BJ (cell line): ENCODE measurements at regions not wholly inside any gene's neighbourhood (a gene's known extent, or its start where the extent isn't known, plus 50 kb on each side); places are given as distances from the start of the nearest gene placed in this dataset.

ENCODE experiments used
- CTCF ChIA-PET: fragments of 350-600 bp; formaldehyde crosslinking; extraction: SDS; loops from one replicate; lab custom pipeline; 2021; ENCODE audit warnings: antibody characterized with exemption, inconsistent platforms; lab: Yijun Ruan, JAX
- POLR2A ChIA-PET: fragments of 300-600 bp; sonication (Branson Sonifier 250); formaldehyde crosslinking; extraction: SDS; loops from one replicate; lab custom pipeline; 2021; ENCODE audit warnings: antibody characterized with exemption; lab: Charles Lee
- DNase-seq: peaks from one replicate; pipeline ENCODE4 v3.0.0-alpha.2; 2011; ENCODE audit warnings: low read depth
- H3K27me3 ChIP-seq: 2 replicates; pipeline ENCODE4 v1.6.0; 2011; ENCODE audit warnings: low read length; ENCODE audit not compliant: control insufficient read depth, insufficient read depth
- H3K36me3 ChIP-seq: 2 replicates; pipeline ENCODE4 v1.5.1; 2011; ENCODE audit warnings: low read length; ENCODE audit not compliant: control insufficient read depth, insufficient read depth
- H3K4me3 ChIP-seq: 2 replicates; pipeline ENCODE4 v1.5.1; 2011; ENCODE audit warnings: low read depth, mild to moderate bottlenecking, control low read depth, low read length
- TF ChIP-seq, protein P1 (sequence below): IDR thresholded peaks from 2 replicates; pipeline ENCODE4 v1.5.1; 2011; ENCODE audit warnings: low read depth, mild to moderate bottlenecking, control low read depth, inconsistent platforms, low read length, moderate library complexity; ENCODE audit not compliant: insufficient read depth

DNA sequence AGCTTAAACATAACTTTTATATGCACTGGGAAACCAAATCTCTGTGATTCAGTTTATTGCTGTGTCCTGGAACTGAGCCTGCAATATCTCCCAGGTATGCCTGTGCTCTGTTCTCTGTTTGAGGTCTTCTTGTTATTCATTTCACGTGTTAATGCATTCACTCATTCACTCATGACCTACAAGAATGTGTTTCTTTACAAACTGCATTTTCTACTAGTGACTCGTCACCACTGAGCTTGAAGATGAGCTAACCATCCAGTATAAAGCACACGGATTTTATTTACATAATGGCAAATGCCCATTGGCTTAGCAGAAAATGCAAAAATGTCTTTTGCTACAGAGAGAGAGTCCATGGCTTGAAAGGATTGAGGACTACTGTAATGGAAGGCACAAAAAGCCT lies 75.0 kb upstream of the DUSP10 start:
- H3K4me3 ChIP-seq = no peak overlapping the region
- POLR2A ChIA-PET = interaction anchor here (0.6 kb wide), 1 partner anchor 109 kb away, joined by 5 read pairs; no protein-coding TSS in a partner anchor
- TF ChIP-seq, protein P1, sequence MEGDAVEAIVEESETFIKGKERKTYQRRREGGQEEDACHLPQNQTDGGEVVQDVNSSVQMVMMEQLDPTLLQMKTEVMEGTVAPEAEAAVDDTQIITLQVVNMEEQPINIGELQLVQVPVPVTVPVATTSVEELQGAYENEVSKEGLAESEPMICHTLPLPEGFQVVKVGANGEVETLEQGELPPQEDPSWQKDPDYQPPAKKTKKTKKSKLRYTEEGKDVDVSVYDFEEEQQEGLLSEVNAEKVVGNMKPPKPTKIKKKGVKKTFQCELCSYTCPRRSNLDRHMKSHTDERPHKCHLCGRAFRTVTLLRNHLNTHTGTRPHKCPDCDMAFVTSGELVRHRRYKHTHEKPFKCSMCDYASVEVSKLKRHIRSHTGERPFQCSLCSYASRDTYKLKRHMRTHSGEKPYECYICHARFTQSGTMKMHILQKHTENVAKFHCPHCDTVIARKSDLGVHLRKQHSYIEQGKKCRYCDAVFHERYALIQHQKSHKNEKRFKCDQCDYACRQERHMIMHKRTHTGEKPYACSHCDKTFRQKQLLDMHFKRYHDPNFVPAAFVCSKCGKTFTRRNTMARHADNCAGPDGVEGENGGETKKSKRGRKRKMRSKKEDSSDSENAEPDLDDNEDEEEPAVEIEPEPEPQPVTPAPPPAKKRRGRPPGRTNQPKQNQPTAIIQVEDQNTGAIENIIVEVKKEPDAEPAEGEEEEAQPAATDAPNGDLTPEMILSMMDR = no peak
- no peaks in the 10 kb centered on the region for H3K27me3 ChIP-seq
- CTCF ChIA-PET = no interaction called here
- no peaks in the 10 kb centered on the region for H3K36me3 ChIP-seq
- peak; percentile 83 for DNase-seq

DNA sequence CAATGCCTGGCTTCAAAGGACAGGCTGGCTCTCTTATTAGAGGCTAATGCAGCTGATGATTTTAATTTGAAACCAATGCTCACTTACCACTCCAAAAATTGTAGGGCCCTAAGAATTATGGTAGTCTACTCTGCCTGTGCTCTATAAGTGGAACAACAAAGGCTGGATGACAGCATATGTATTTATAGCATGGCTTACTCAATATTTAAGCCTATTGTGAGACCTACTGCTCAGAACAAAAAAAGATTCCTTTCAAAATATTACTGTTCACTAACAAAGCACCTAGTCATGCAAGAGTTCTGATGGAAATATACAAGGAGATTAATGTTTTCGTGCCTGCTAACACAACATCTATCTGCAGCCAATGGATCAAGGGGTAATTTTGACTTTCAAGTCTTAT lies 73.8 kb upstream of the DUSP10 start:
- DNase-seq = no peak
- no peaks in the 10 kb centered on the region for H3K27me3 ChIP-seq
- TF ChIP-seq, protein P1 = no peak
- no peaks in the 10 kb centered on the region for H3K36me3 ChIP-seq
- CTCF ChIA-PET = interaction anchor here (1.8 kb wide), 1 partner anchor 13 kb away, joined by 5 read pairs; no protein-coding TSS in a partner anchor
- no peak overlapping the region for H3K4me3 ChIP-seq
- POLR2A ChIA-PET = no interaction called here

DNA sequence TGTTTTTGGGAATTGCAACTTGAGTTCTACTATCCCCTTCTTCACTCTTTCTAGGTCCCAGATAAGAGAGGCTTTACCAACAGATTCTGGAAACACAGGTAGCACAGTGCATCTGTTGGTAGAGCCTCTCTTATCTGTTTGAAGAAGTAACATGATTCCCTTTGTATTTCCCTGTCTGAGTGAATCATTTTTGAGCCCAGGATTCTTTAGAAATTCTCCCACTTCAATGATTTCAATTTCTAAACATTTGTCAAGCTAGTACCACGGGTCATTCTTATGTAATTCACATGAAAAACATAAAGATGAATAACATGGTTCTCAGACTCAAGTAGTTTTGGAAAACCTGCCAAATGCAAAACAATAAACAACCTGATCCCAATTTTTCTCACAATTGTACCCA lies 72.0 kb upstream of the DUSP10 start:
- ChIA-PET CTCF (interaction anchor here (1.8 kb wide), 1 partner anchor 11 kb away, joined by 5 read pairs; no protein-coding TSS in a partner anchor), POLR2A (no interaction called here)
- Histone ChIP-seq H3K36me3 (no peaks in the 10 kb centered on the region), H3K27me3 (no peaks in the 10 kb centered on the region), H3K4me3 (no peak overlapping the region)
- TF ChIP-seq, protein P1 = no peak
- DNase-seq = no peak

DNA sequence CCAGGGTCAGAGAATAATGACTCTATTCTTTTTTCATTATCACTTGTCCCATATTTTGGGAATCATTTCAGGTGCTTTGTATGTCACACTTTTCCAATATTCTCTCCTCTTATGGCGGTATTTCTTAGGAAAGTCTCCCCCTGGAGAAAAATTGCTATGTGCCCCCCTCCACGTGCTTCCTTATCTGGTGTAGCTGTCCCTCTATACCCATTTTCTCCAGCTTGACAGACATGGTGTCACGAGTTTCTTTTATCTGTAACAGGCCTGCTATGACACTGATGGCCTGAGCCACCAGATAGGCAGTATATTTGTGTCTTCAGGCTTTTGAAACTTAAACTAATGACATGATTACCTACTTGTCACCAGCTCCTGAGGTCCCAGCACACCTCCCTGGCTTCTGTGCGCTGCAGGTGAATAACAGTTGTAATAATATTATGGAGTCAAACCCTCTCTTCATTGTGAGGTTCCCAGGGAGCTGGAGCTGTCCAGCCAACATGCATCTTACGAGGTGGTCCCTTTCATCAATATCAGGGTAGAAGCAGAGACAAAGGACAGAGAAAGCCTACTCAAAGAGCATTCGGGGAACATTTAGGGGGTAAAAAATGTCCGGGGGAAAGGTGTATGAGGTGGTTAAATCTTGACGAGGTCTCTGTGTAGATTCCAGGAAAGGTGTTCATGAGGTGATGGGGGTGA lies 71.2 kb upstream of the DUSP10 start:
- H3K27me3 ChIP-seq = no peaks in the 10 kb centered on the region
- POLR2A ChIA-PET = interaction anchor here (0.6 kb wide), 1 partner anchor 62 kb away, joined by 6 read pairs; no protein-coding TSS in a partner anchor
- H3K36me3 ChIP-seq = no peaks in the 10 kb centered on the region
- TF ChIP-seq, protein P1 = no peak
- CTCF ChIA-PET = no interaction called here
- H3K4me3 ChIP-seq = no peak overlapping the region
- DNase-seq = no peak

DNA sequence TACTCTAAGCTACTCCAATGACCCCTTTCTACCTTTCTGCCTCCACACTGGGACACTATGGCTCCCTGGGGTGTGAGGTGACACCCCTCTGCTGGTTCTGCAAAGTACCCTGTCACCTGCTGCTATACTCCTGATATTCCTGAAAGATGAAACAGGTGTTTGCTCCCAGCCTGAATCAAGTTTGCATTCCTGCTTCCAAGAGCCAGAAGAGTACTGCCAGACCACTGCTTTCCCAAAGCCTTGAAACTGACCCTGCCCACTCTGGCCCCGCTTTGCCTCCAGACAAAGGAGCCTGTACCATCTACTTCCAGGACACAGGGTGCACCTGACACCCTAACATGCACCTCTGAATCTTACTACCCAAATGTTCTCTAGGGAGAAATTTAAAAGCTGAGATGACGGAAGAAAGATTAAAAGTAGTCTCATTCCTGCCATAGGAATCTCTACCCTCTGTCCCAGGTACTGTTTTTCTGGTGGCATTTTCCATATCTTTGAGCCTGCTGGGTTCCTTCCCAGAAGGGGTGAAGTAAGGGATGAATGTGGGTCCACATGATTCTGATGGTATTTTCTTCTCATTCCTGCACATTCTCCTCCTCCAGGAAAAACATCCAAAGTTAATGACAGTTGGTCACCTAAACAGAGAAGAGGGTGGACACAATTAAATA lies 70.3 kb upstream of the DUSP10 start:
- TF ChIP-seq, protein P1 = no peak
- POLR2A ChIA-PET = no interaction called here
- no peak for DNase-seq
- no peak overlapping the region for H3K4me3 ChIP-seq
- H3K36me3 ChIP-seq = no peaks in the 10 kb centered on the region
- no peaks in the 10 kb centered on the region for H3K27me3 ChIP-seq
- CTCF ChIA-PET = no interaction called here
